ENCODE measurements at regions not wholly inside any gene's neighbourhood (a gene's known extent, or its start where the extent isn't known, plus 50 kb on each side); places are given as distances from the start of the nearest gene placed in this dataset.

DNA sequence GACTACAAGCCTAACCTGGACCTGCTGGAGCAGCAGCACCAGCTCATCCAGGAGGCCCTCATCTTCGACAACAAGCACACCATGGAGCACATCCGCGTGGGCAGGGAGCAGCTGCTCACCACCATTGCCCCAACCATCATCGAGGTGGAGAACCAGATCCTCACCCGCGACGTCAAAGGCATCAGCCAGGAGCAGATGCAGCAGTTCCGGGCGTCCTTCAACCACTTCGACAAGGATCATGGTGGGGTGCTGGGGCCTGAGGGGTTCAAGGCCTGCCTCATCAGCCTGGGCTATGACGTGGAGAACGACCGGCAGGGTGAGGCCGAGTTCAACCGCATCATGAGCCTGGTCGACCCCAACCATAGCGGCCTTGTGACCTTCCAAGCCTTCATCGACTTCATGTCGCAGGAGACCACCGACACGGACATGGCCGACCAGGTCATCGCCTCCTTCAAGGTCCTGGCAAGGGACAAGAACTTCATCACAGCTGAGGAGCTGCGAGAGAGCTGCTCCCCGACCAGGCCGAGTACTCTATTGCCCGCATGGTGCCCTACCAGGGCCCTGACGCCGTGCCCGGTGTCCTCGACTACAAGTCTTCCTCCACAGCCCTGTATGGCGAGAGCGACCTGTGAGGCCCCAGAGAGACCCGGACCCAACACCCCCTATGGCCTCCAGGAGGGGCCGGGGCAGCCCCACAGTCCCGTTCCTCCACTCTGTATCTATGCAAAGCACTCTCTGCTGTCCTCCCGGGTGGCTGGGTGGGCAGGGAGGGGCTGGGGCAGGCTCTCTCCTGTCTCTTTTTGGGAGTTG lies 486.2 kb downstream of the TRAM1L1 start:
- TF ChIP-seq, protein P1, sequence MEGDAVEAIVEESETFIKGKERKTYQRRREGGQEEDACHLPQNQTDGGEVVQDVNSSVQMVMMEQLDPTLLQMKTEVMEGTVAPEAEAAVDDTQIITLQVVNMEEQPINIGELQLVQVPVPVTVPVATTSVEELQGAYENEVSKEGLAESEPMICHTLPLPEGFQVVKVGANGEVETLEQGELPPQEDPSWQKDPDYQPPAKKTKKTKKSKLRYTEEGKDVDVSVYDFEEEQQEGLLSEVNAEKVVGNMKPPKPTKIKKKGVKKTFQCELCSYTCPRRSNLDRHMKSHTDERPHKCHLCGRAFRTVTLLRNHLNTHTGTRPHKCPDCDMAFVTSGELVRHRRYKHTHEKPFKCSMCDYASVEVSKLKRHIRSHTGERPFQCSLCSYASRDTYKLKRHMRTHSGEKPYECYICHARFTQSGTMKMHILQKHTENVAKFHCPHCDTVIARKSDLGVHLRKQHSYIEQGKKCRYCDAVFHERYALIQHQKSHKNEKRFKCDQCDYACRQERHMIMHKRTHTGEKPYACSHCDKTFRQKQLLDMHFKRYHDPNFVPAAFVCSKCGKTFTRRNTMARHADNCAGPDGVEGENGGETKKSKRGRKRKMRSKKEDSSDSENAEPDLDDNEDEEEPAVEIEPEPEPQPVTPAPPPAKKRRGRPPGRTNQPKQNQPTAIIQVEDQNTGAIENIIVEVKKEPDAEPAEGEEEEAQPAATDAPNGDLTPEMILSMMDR (conservative IDR thresholded peaks at IDR 0.05), result no peak
- TF ChIP-seq ZFX (IDR thresholded peaks at IDR 0.05), result no peak

Measured in C4-2B (cell line).